ENCODE measurements at regions not wholly inside any gene's neighbourhood (a gene's known extent, or its start where the extent isn't known, plus 50 kb on each side); places are given as distances from the start of the nearest gene placed in this dataset.
A peak's percentile ranks its signal among the peaks of the same experiment; 100 is the strongest.

GRCh38 chr10:113425541-113425951 lies 127.3 kb upstream of the HABP2 start:
- Histone ChIP-seq H3K9me3 (ENCODE audit: control insufficient read depth, insufficient read depth, low read depth, low read length) (no peaks in the 10 kb centered on the region), H3K36me3 (ENCODE audit: control insufficient read depth in 2 of 2, insufficient read depth in 1 of 2, low read length in 2 of 2) (no peaks in the 10 kb centered on the region), H3K27ac (ENCODE audit: extremely low read depth, low read depth, low read length) (no peak overlapping the region; the same call in 1 of the 2 replicates), H3K4me1 (ENCODE audit: control insufficient read depth, insufficient read depth, low read length) (peaks cover 14% of the 10 kb centered on the region), H3K4me3 (ENCODE audit: low read depth, low read length) (no peak overlapping the region)
- ChIA-PET CTCF (interaction anchor here (2.4 kb wide), 1 partner anchor 29 kb away, joined by 9 read pairs; no protein-coding TSS in a partner anchor), POLR2A (interaction anchor here (0.6 kb wide), 1 partner anchor 655 kb away, joined by 5 read pairs; no protein-coding TSS in a partner anchor)
- TF ChIP-seq FEZF1 (tag by site-specific recombination; IDR thresholded peaks at IDR 0.05) (peak; percentile 66), ZNF600 (tag by site-specific recombination; IDR thresholded peaks at IDR 0.05) (peak; percentile 58; the same call in 1 of the 2 replicates), IKZF3 (tag by site-specific recombination; IDR thresholded peaks at IDR 0.05) (0 out of 2 replicates have a peak, but pooled peaks have one; percentile 36), ZNF140 (tag by site-specific recombination; IDR thresholded peaks at IDR 0.05) (no peak), KLF7 (tag by site-specific recombination; IDR thresholded peaks at IDR 0.05; ENCODE audit: borderline replicate concordance) (peak; percentile 60; the same call in 1 of the 2 replicates), KLF17 (tag by site-specific recombination; IDR thresholded peaks at IDR 0.05) (peak; percentile 64; the same call in 1 of the 2 replicates), ZNF561 (tag by site-specific recombination; IDR thresholded peaks at IDR 0.05; ENCODE audit: borderline replicate concordance) (peak; percentile 50; the same call in 1 of the 2 replicates), PRDM4 (tag by site-specific recombination; IDR thresholded peaks at IDR 0.05) (peak; percentile 27; the same call in 1 of the 2 replicates), ZNF571 (tag by site-specific recombination; IDR thresholded peaks at IDR 0.05) (no peak), ZNF639 (tag by site-specific recombination; IDR thresholded peaks at IDR 0.05) (no peak), ZNF658 (tag by site-specific recombination; IDR thresholded peaks at IDR 0.05) (no peak), OSR2 (tag by site-specific recombination; IDR thresholded peaks at IDR 0.05) (peak; percentile 93), ZNF530 (tag by site-specific recombination; IDR thresholded peaks at IDR 0.05; ENCODE audit: low read depth) (no peak), ZNF629 (tag by site-specific recombination; IDR thresholded peaks at IDR 0.05) (peak; percentile 78), PRDM10 (tag by site-specific recombination; IDR thresholded peaks at IDR 0.05) (peak; percentile 48; the same call in 1 of the 2 replicates), ZNF366 (tag by site-specific recombination; conservative IDR thresholded peaks at IDR 0.05) (peak; percentile 42; the same call in 1 of the 2 replicates), ZBTB6 (tag by site-specific recombination; IDR thresholded peaks at IDR 0.05) (peak; percentile 62; the same call in 1 of the 2 replicates), ZNF677 (tag by site-specific recombination; IDR thresholded peaks at IDR 0.05) (no peak), SP7 (tag by site-specific recombination; IDR thresholded peaks at IDR 0.05) (0 out of 2 replicates have a peak, but pooled peaks have one; percentile 43), WT1 (tag by site-specific recombination; IDR thresholded peaks at IDR 0.05) (peak; percentile 83), ZNF843 (tag by site-specific recombination; IDR thresholded peaks at IDR 0.05) (0 out of 2 replicates have a peak, but pooled peaks have one; percentile 14), PRDM6 (tag by site-specific recombination; IDR thresholded peaks at IDR 0.05) (peak; percentile 48; the same call in 1 of the 2 replicates), ZNF473 (tag by site-specific recombination; IDR thresholded peaks at IDR 0.05) (no peak)
- TF ChIP-seq, protein P1, sequence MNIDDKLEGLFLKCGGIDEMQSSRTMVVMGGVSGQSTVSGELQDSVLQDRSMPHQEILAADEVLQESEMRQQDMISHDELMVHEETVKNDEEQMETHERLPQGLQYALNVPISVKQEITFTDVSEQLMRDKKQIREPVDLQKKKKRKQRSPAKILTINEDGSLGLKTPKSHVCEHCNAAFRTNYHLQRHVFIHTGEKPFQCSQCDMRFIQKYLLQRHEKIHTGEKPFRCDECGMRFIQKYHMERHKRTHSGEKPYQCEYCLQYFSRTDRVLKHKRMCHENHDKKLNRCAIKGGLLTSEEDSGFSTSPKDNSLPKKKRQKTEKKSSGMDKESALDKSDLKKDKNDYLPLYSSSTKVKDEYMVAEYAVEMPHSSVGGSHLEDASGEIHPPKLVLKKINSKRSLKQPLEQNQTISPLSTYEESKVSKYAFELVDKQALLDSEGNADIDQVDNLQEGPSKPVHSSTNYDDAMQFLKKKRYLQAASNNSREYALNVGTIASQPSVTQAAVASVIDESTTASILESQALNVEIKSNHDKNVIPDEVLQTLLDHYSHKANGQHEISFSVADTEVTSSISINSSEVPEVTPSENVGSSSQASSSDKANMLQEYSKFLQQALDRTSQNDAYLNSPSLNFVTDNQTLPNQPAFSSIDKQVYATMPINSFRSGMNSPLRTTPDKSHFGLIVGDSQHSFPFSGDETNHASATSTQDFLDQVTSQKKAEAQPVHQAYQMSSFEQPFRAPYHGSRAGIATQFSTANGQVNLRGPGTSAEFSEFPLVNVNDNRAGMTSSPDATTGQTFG (tag by site-specific recombination; IDR thresholded peaks at IDR 0.05; ENCODE audit: borderline replicate concordance), result no peak

Measured in HEK293 (cell line).